Activated T-cell treated with anti-CD3 and anti-CD28 coated beads for 4 hours (primary cell): ENCODE measurements at regions not wholly inside any gene's neighbourhood (a gene's known extent, or its start where the extent isn't known, plus 50 kb on each side); places are given as distances from the start of the nearest gene placed in this dataset.

Source experiments
- DNase-seq: peaks from one replicate; pipeline ENCODE4 v3.0.0-alpha.2; 2020

GRCh38 chr2:145119225-145119624 is 599.3 kb upstream of the ZEB2 start:
- no peak for DNase-seq

GRCh38 chr2:145116834-145117725 is 597.2 kb upstream of the ZEB2 start:
- DNase-seq, result no peak

- DNase-seq, result no peak
These were observed 596.1 kb upstream of the ZEB2 start for GRCh38 chr2:145116056-145116455.

- DNase-seq, result no peak
These were observed 594.8 kb upstream of the ZEB2 start for GRCh38 chr2:145114726-145115125.

- DNase-seq, result no peak
These were observed 592.5 kb upstream of the ZEB2 start for GRCh38 chr2:145112467-145112866.

GRCh38 chr2:145110668-145111356 is 590.9 kb upstream of the ZEB2 start:
- no peak for DNase-seq

- no peak for DNase-seq
These were observed 589.2 kb upstream of the ZEB2 start for GRCh38 chr2:145108959-145109710.

- DNase-seq, result no peak
These were observed 588.5 kb upstream of the ZEB2 start for GRCh38 chr2:145108361-145108778.

- no peak for DNase-seq
These were observed 586.4 kb upstream of the ZEB2 start for GRCh38 chr2:145106293-145106692.

- DNase-seq, result no peak
These were observed 582.8 kb upstream of the ZEB2 start for GRCh38 chr2:145102706-145103105.

GRCh38 chr2:145100301-145100700 is 580.4 kb upstream of the ZEB2 start:
- no peak for DNase-seq

- DNase-seq, result no peak
These were observed 576.7 kb upstream of the ZEB2 start for GRCh38 chr2:145096582-145096981.

GRCh38 chr2:145095641-145096435 is 575.9 kb upstream of the ZEB2 start:
- DNase-seq, result no peak

- no peak for DNase-seq
These were observed 574.5 kb upstream of the ZEB2 start for GRCh38 chr2:145094370-145094769.

GRCh38 chr2:145091967-145092366 is 572.0 kb upstream of the ZEB2 start:
- DNase-seq, result no peak

- DNase-seq, result no peak
These were observed 571.2 kb upstream of the ZEB2 start for GRCh38 chr2:145090841-145091761.

GRCh38 chr2:145088756-145089155 is 568.8 kb upstream of the ZEB2 start:
- DNase-seq, result no peak

GRCh38 chr2:145086910-145087309 is 567.0 kb upstream of the ZEB2 start:
- no peak for DNase-seq

GRCh38 chr2:145085612-145086011 is 565.7 kb upstream of the ZEB2 start:
- no peak for DNase-seq

GRCh38 chr2:145080426-145080825 is 560.5 kb upstream of the ZEB2 start:
- DNase-seq, result no peak

- DNase-seq, result no peak
These were observed 559.7 kb upstream of the ZEB2 start for GRCh38 chr2:145079641-145080040.

GRCh38 chr2:145078923-145079322 is 559.0 kb upstream of the ZEB2 start:
- DNase-seq, result no peak
